Hepatocyte (in vitro differentiated cells): ENCODE measurements at regions not wholly inside any gene's neighbourhood (a gene's known extent, or its start where the extent isn't known, plus 50 kb on each side); places are given as distances from the start of the nearest gene placed in this dataset.

Experiments used
- CTCF ChIP-seq: fragments of 200-600 bp; sonication (generic); IDR thresholded peaks from 2 replicates; pipeline ENCODE4 v1.5.1; 2016; ENCODE audit warnings: antibody characterized with exemption, mild to moderate bottlenecking; ENCODE audit not compliant: poor library complexity
- EZH2 ChIP-seq: fragments of 200-600 bp; sonication (generic); IDR thresholded peaks from 2 replicates; pipeline ENCODE4 v1.6.1; 2016; ENCODE audit warnings: antibody characterized with exemption, mild to moderate bottlenecking, borderline replicate concordance
- EZH2phosphoT487 ChIP-seq: fragments of 200-600 bp; sonication (generic); IDR thresholded peaks from one replicate; pipeline ENCODE4 v1.6.1; 2018; ENCODE audit warnings: antibody characterized with exemption, mild to moderate bottlenecking, low read depth, moderate library complexity; ENCODE audit not compliant: unreplicated experiment, severe bottlenecking

GRCh38 chr1:207250431-207250830 is 71.0 kb upstream of the CD55 start:
- TF ChIP-seq CTCF: no peak
- TF ChIP-seq EZH2: no peak
- TF ChIP-seq EZH2phosphoT487: no peak
